Colonic mucosa (tissue), 4 donors: ENCODE measurements at regions not wholly inside any gene's neighbourhood (a gene's known extent, or its start where the extent isn't known, plus 50 kb on each side); places are given as distances from the start of the nearest gene placed in this dataset.

Source experiments
- DNase-seq: peaks from one replicate; pipeline ENCODE4 v3.0.0-alpha.2; 2020
- H3K27ac ChIP-seq: fragments of 200-600 bp; one replicate; pipeline ENCODE4 v1.8.0; 2021
- H3K27me3 ChIP-seq: fragments of 200-600 bp; one replicate; pipeline ENCODE4 v1.8.0; 2021
- H3K36me3 ChIP-seq: fragments of 200-600 bp; one replicate; pipeline ENCODE4 v1.8.0; 2021
- H3K4me1 ChIP-seq: fragments of 200-600 bp; one replicate; pipeline ENCODE4 v1.8.0; 2021; ENCODE audit warnings: mild to moderate bottlenecking
- H3K4me3 ChIP-seq: fragments of 200-600 bp; one replicate; pipeline ENCODE4 v1.8.0; 2021
- H3K9ac ChIP-seq, 2 donors: one replicate each; pipeline ENCODE4 v1.7.0; 2013; ENCODE audit warnings: control low read depth in 2 of 2, low read depth in 2 of 2, low read length in 2 of 2
- H3K9me3 ChIP-seq: fragments of 200-600 bp; one replicate; pipeline ENCODE4 v1.8.0; 2021
- intact Hi-C: fragments of 100-400 bp; cut with DNase I; formaldehyde crosslinking; loops from one replicate; pipeline ENCODE4 v1.14.1; 2022
- TF ChIP-seq, protein P1 (sequence below): fragments of 200-600 bp; IDR thresholded peaks from one replicate; pipeline ENCODE4 v1.8.0; 2022; ENCODE audit warnings: antibody characterized with exemption, mild to moderate bottlenecking
- donor health status: healthy.
- donor health status: DM: no; HTN: no; CAD: no.
- donor health status: DM: no; HTN: no; CAD: no.

DNA sequence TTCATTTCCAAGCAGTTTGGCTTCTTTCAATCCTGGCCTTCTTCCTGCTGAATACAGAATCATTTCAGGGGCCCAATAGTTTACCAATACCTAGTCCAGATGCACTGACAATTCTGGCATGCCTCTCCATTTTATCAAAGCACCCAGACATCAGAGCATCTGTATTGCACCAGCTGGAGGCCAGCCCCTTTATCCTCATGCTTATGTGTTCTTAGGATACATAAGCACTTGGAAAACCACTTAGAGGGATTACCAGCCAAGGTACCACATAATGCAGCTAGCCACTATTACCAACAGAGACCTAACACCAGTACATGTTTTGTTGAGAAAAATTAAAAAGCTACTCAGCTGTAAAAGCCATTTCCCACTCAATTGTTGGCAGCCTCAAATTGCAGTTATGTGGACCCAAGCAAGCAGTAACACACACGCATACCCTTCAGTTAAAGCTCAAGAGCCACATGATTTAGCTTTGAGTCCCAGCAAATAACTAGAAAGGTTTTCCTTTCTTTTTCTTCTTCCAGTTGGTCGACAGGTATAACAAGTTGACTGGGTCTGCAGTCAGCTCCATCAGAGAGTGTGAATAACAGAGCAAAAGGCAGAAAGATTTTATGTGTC, 263.8 kb downstream of the DIO2 start:
- Histone ChIP-seq H3K9ac (no peak overlapping the region), H3K36me3 (no peaks in the 10 kb centered on the region), H3K27ac (no peak overlapping the region), H3K4me3 (no peak overlapping the region), H3K4me1 (no peaks in the 10 kb centered on the region), H3K27me3 (no peaks in the 10 kb centered on the region), H3K9me3 (no peaks in the 10 kb centered on the region)
- TF ChIP-seq, protein P1, sequence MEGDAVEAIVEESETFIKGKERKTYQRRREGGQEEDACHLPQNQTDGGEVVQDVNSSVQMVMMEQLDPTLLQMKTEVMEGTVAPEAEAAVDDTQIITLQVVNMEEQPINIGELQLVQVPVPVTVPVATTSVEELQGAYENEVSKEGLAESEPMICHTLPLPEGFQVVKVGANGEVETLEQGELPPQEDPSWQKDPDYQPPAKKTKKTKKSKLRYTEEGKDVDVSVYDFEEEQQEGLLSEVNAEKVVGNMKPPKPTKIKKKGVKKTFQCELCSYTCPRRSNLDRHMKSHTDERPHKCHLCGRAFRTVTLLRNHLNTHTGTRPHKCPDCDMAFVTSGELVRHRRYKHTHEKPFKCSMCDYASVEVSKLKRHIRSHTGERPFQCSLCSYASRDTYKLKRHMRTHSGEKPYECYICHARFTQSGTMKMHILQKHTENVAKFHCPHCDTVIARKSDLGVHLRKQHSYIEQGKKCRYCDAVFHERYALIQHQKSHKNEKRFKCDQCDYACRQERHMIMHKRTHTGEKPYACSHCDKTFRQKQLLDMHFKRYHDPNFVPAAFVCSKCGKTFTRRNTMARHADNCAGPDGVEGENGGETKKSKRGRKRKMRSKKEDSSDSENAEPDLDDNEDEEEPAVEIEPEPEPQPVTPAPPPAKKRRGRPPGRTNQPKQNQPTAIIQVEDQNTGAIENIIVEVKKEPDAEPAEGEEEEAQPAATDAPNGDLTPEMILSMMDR = no peak
- no peak for DNase-seq
- intact Hi-C loops = no loop called here

DNA sequence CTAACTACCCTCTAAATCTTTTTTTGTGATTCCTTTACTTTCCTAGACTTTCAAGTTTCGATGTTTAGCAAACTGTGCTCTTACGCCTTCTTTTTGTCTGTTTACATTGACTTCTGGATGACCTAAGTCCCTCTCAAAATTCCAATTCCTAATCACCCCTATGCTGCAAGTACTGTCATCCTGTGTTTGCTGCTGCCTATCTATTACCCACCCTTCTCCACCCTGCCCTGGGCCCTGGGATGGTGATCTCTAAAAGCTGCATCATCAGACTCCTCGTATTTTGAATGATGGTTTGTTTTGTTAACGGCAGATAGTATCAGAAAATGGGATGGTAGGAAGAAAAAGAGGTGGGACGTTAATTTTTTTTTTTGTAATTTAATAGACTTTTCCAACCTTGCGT, 272.1 kb downstream of the DIO2 start:
- intact Hi-C loops = no loop called here
- no peak for DNase-seq
- H3K27ac ChIP-seq = no peak overlapping the region
- no peak overlapping the region for H3K9ac ChIP-seq
- TF ChIP-seq, protein P1 = no peak
- no peaks in the 10 kb centered on the region for H3K36me3 ChIP-seq
- no peak overlapping the region for H3K4me3 ChIP-seq
- no peaks in the 10 kb centered on the region for H3K27me3 ChIP-seq
- H3K9me3 ChIP-seq = no peaks in the 10 kb centered on the region
- H3K4me1 ChIP-seq = no peaks in the 10 kb centered on the region

DNA sequence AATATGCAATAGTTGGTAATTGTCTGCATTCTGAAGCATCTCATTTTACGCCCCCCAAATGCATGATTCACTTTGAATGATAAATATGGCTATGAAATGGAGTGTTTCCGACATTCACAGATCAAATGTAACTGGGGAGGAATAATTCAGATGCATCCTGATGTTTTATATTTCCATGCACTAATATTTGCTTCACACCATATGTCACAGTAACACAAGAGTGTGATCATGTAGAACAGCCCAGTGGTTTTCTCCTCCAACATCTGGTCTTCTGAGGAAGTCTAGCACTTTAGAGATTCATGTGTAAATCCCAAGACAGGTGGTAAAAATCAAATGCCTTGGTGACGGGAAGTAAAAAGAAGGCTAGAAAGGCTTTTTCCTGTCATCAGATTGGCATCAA, 273.1 kb downstream of the DIO2 start:
- TF ChIP-seq, protein P1 = no peak
- no peaks in the 10 kb centered on the region for H3K4me1 ChIP-seq
- no peaks in the 10 kb centered on the region for H3K27me3 ChIP-seq
- no peaks in the 10 kb centered on the region for H3K36me3 ChIP-seq
- no peak overlapping the region for H3K27ac ChIP-seq
- H3K9me3 ChIP-seq = no peaks in the 10 kb centered on the region
- no peak overlapping the region for H3K4me3 ChIP-seq
- intact Hi-C loops = no loop called here
- no peak overlapping the region for H3K9ac ChIP-seq
- no peak for DNase-seq

DNA sequence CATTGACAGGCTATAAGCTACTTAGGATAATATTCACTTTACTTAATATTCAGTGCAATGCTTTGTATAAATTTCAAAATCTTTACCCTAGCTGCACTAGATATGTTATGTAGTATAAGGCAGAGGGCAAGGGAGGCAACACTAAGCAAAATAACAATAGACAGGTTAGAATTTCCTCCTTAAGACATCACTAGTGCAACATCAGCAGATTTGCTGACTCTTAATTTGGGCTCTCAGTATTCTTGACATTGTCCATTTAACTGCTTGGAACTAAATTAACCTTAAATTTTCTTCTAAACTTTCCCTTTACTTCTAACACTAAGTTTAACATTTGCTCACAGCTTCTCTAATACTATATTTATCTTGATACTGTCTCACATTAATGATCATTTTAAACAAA, 273.9 kb downstream of the DIO2 start:
- TF ChIP-seq, protein P1 = no peak
- no peaks in the 10 kb centered on the region for H3K36me3 ChIP-seq
- no peak overlapping the region for H3K9ac ChIP-seq
- H3K4me1 ChIP-seq = no peaks in the 10 kb centered on the region
- H3K9me3 ChIP-seq = no peaks in the 10 kb centered on the region
- no peak for DNase-seq
- no peak overlapping the region for H3K4me3 ChIP-seq
- no peaks in the 10 kb centered on the region for H3K27me3 ChIP-seq
- intact Hi-C loops = no loop called here
- no peak overlapping the region for H3K27ac ChIP-seq

DNA sequence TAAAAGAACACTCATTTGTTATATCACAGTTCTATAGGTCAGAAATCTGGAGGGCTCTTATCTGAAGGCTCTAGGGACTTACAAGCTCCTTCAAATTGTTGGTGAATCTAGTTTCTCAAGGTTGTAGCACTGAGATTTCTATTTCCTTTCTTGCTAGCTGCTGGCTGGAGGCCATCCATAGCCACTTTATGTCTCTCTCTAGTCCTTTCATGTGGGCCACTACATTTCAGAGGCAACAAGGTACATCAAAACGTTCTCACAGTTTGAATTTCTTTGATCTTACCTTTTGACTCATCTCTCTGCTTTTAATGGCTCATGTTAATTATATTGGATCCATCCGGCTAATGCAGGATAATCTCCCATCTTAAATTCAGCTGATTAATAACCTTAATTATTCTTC, 286.8 kb downstream of the DIO2 start:
- intact Hi-C loops = no loop called here
- H3K27me3 ChIP-seq = no peaks in the 10 kb centered on the region
- no peak for DNase-seq
- H3K4me3 ChIP-seq = no peak overlapping the region
- H3K9ac ChIP-seq = no peak overlapping the region
- no peak overlapping the region for H3K27ac ChIP-seq
- TF ChIP-seq, protein P1 = no peak
- no peaks in the 10 kb centered on the region for H3K36me3 ChIP-seq
- H3K9me3 ChIP-seq = no peaks in the 10 kb centered on the region
- no peaks in the 10 kb centered on the region for H3K4me1 ChIP-seq
